H1 (cell line): ENCODE measurements at regions not wholly inside any gene's neighbourhood (a gene's known extent, or its start where the extent isn't known, plus 50 kb on each side); places are given as distances from the start of the nearest gene placed in this dataset.

ENCODE experiments used
- CTCF ChIA-PET: fragments of 300-600 bp; sonication (Branson Sonifier 250); formaldehyde crosslinking; loops from one replicate; lab custom pipeline; 2021; ENCODE audit not compliant: partially characterized antibody; lab: Charles Lee
- POLR2A ChIA-PET: fragments of 300-600 bp; sonication (Branson Sonifier 250); formaldehyde crosslinking; loops from one replicate; lab custom pipeline; 2021; ENCODE audit warnings: inconsistent platforms; ENCODE audit not compliant: partially characterized antibody; lab: Charles Lee
- DNase-seq, 2 experiments: peaks; one replicate each; pipeline versions ENCODE4 v3.0.0 to v3.0.0-alpha.2; 2010 to 2022; ENCODE audit warnings: low spot score in 2 of 2, low read depth in 1 of 2, mixed read lengths in 1 of 2
- FAIRE-seq: peaks from 2 replicates; lab custom pipeline; 2011; peaks lifted over from hg19 to GRCh38; lab: Jason Lieb, UNC
- H2AFZ ChIP-seq: 2 replicates; pipeline ENCODE4 v1.8.1; 2012; ENCODE audit warnings: low read length, inconsistent platforms
- H2AK5ac ChIP-seq: 2 replicates; pipeline ENCODE4 v1.6.1; 2013; ENCODE audit warnings: low read depth, low read length
- H2BK120ac ChIP-seq: replicated peaks from 2 replicates; pipeline ENCODE3; 2013; ENCODE audit warnings: low read depth, low read length, inconsistent platforms
- H2BK12ac ChIP-seq: 2 replicates; pipeline ENCODE4 v1.6.1; 2013; ENCODE audit warnings: low read depth, low read length
- H2BK15ac ChIP-seq: 2 replicates; pipeline ENCODE4 v1.6.1; 2013; ENCODE audit warnings: low read length
- H2BK20ac ChIP-seq: 2 replicates; pipeline ENCODE4 v1.6.1; 2013; ENCODE audit warnings: low read length
- H2BK5ac ChIP-seq: 2 replicates; pipeline ENCODE4 v1.6.1; 2013; ENCODE audit warnings: low read depth, low read length
- H3K14ac ChIP-seq: 2 replicates; pipeline ENCODE4 v1.6.1; 2013; ENCODE audit warnings: inconsistent platforms; ENCODE audit not compliant: insufficient read length
- H3K18ac ChIP-seq: 2 replicates; pipeline ENCODE4 v1.6.1; 2013; ENCODE audit warnings: low read length; ENCODE audit errors: extremely low read depth
- H3K23ac ChIP-seq: 2 replicates; pipeline ENCODE4 v1.6.1; 2013; ENCODE audit warnings: inconsistent platforms; ENCODE audit not compliant: insufficient read length
- H3K23me2 ChIP-seq: 2 replicates; pipeline ENCODE4 v1.6.1; 2013; ENCODE audit warnings: low read depth, low read length
- H3K27ac ChIP-seq: 2 replicates; pipeline ENCODE4 v1.6.1; 2011; ENCODE audit warnings: low read depth, low read length, inconsistent platforms
- H3K27me3 ChIP-seq, 4 experiments: replicated peaks in 1 of 4; 1 replicate in 1 of 4; 2 replicates in 3 of 4; pipeline versions ENCODE4 v1.6.1 to v1.8.1; 2011 to 2013; ENCODE audit warnings: low read length in 3 of 4, mild to moderate bottlenecking in 3 of 4, inconsistent platforms in 2 of 4, mixed read lengths in 2 of 4, moderate library complexity in 1 of 4; ENCODE audit not compliant: control insufficient read depth in 3 of 4, insufficient read depth in 3 of 4; ENCODE audit errors: extremely low read depth in 1 of 4
- H3K36me3 ChIP-seq, 4 experiments: 2 replicates each; pipeline versions ENCODE4 v1.6.1 to v1.8.1; 2011 to 2013; ENCODE audit warnings: mild to moderate bottlenecking in 4 of 4, low read length in 3 of 4, moderate library complexity in 2 of 4, control low read depth in 1 of 4, inconsistent platforms in 1 of 4; ENCODE audit not compliant: insufficient read depth in 4 of 4, control insufficient read depth in 2 of 4
- H3K4ac ChIP-seq: replicated peaks from 2 replicates; pipeline ENCODE3; 2013; ENCODE audit warnings: low read length, low read depth, mixed read lengths, inconsistent platforms; ENCODE audit not compliant: insufficient read length
- H3K4me1 ChIP-seq, 4 experiments: replicated peaks in 1 of 4; 1 replicate in 1 of 4; 2 replicates in 3 of 4; pipeline versions ENCODE4 v1.6.1 to v1.8.1; 2011 to 2013; ENCODE audit warnings: low read length in 3 of 4, inconsistent platforms in 2 of 4, mixed read lengths in 1 of 4; ENCODE audit not compliant: insufficient read depth in 4 of 4, control insufficient read depth in 3 of 4
- H3K4me2 ChIP-seq, 2 experiments: 2 replicates each; pipeline versions ENCODE4 v1.6.1 to v1.8.1; 2011 to 2013; ENCODE audit warnings: low read depth in 2 of 2, low read length in 2 of 2, control low read depth in 1 of 2, inconsistent platforms in 1 of 2, mild to moderate bottlenecking in 1 of 2; ENCODE audit not compliant: insufficient read depth in 1 of 2
- H3K4me3 ChIP-seq, 4 experiments: fragments of 200-600, 300-600 bp in 1 of 4; sonication (generic), shearing (Covaris generic), sonication (Bioruptor Twin) in 1 of 4; 2 replicates each; pipeline versions ENCODE4 v1.5.1 to v1.8.1; 2011 to 2016; ENCODE audit warnings: low read length in 4 of 4, low read depth in 3 of 4, control low read depth in 2 of 4, inconsistent platforms in 2 of 4, mild to moderate bottlenecking in 2 of 4, mixed read lengths in 1 of 4, moderate library complexity in 1 of 4; ENCODE audit not compliant: insufficient read depth in 2 of 4; ENCODE audit errors: extremely low read depth in 1 of 4
- H3K56ac ChIP-seq: replicated peaks from 2 replicates; pipeline ENCODE3; 2013; ENCODE audit warnings: low read depth, mild to moderate bottlenecking, mixed read lengths, low read length, inconsistent platforms; ENCODE audit not compliant: insufficient read length
- H3K79me1 ChIP-seq: 2 replicates; pipeline ENCODE4 v1.6.1; 2013; ENCODE audit warnings: low read depth, low read length, control low read depth
- H3K79me2 ChIP-seq, 2 experiments: 2 replicates each; pipeline versions ENCODE4 v1.6.1 to v1.8.1; 2012 to 2013; ENCODE audit warnings: low read length in 2 of 2, mild to moderate bottlenecking in 2 of 2, inconsistent platforms in 1 of 2; ENCODE audit not compliant: insufficient read depth in 2 of 2, control insufficient read depth in 1 of 2
- H3K9ac ChIP-seq, 4 experiments: replicated peaks in 1 of 4; 1 replicate in 1 of 4; 2 replicates in 3 of 4; pipeline versions ENCODE4 v1.6.1 to v1.8.1; 2011 to 2013; ENCODE audit warnings: low read depth in 3 of 4, low read length in 3 of 4, control low read depth in 2 of 4, mild to moderate bottlenecking in 2 of 4, moderate library complexity in 2 of 4, inconsistent platforms in 1 of 4; ENCODE audit errors: extremely low read depth in 1 of 4
- H3K9me3 ChIP-seq, 2 experiments: 2 replicates each; pipeline versions ENCODE4 v1.6.1 to v1.8.1; 2012 to 2013; ENCODE audit warnings: mild to moderate bottlenecking in 2 of 2, moderate library complexity in 2 of 2, control low read depth in 1 of 2, inconsistent platforms in 1 of 2, low read depth in 1 of 2, low read length in 1 of 2, mixed read lengths in 1 of 2; ENCODE audit not compliant: insufficient read depth in 2 of 2
- H4K20me1 ChIP-seq, 2 experiments: replicated peaks in 1 of 2; 2 replicates each; pipeline versions ENCODE3 to v1.8.1; 2011 to 2013; ENCODE audit warnings: inconsistent platforms in 2 of 2, low read length in 2 of 2, mild to moderate bottlenecking in 1 of 2; ENCODE audit not compliant: insufficient read depth in 2 of 2, control insufficient read depth in 1 of 2
- H4K5ac ChIP-seq: 2 replicates; pipeline ENCODE4 v1.6.1; 2013; ENCODE audit warnings: low read length, low read depth, mixed read lengths, inconsistent platforms; ENCODE audit not compliant: insufficient read length
- H4K8ac ChIP-seq: 2 replicates; pipeline ENCODE4 v1.8.0; 2013; ENCODE audit warnings: mild to moderate bottlenecking, moderate library complexity, low read length, inconsistent platforms; ENCODE audit not compliant: insufficient read depth; ENCODE audit errors: extremely low read depth
- H4K91ac ChIP-seq: replicated peaks from 2 replicates; pipeline ENCODE3; 2013; ENCODE audit warnings: low read length, mixed read lengths, inconsistent platforms; ENCODE audit not compliant: insufficient read length
- BCL11A ChIP-seq, 2 experiments: IDR thresholded peaks; one replicate each; pipeline ENCODE4 v1.6.1; 2011; ENCODE audit warnings: low read depth in 2 of 2, low read length in 2 of 2, mild to moderate bottlenecking in 2 of 2
- CHD1 ChIP-seq: IDR thresholded peaks from 2 replicates; pipeline ENCODE4 v1.6.1; 2012; ENCODE audit warnings: low read depth, low read length, improper control_type of control experiment
- CHD2 ChIP-seq: IDR thresholded peaks from 2 replicates; pipeline ENCODE4 v1.6.1; 2012; ENCODE audit warnings: low read length, improper control_type of control experiment
- EP300 ChIP-seq, 2 experiments: IDR thresholded peaks; 1 replicate in 1 of 2; 2 replicates in 1 of 2; pipeline ENCODE4 v1.6.1; 2011 to 2012; ENCODE audit warnings: low read depth in 2 of 2, low read length in 2 of 2, mild to moderate bottlenecking in 2 of 2, borderline replicate concordance in 1 of 2, inconsistent platforms in 1 of 2, moderate library complexity in 1 of 2
- EZH2 ChIP-seq: fragments of 200-600 bp; sonication (generic); IDR thresholded peaks from 2 replicates; pipeline ENCODE4 v1.7.1; 2012; ENCODE audit warnings: low read depth, mild to moderate bottlenecking, moderate library complexity, low read length, inconsistent platforms; ENCODE audit not compliant: severe bottlenecking
- FOSL1 ChIP-seq: IDR thresholded peaks from 2 replicates; pipeline ENCODE4 v1.6.1; 2011; ENCODE audit warnings: mild to moderate bottlenecking, low read depth, low read length, moderate library complexity; ENCODE audit not compliant: insufficient read depth
- KDM4A ChIP-seq: IDR thresholded peaks from one replicate; pipeline ENCODE4 v1.7.1; 2012; ENCODE audit warnings: low read depth, mild to moderate bottlenecking, moderate library complexity, low read length, inconsistent platforms; ENCODE audit not compliant: severe bottlenecking
- POLR2A ChIP-seq, 2 experiments: IDR thresholded peaks; 1 replicate in 1 of 2; 2 replicates in 1 of 2; pipeline ENCODE4 v1.6.1; 2011; ENCODE audit warnings: low read depth in 2 of 2, low read length in 2 of 2, mild to moderate bottlenecking in 2 of 2; ENCODE audit errors: control extremely low read depth in 1 of 2
- POLR2AphosphoS5 ChIP-seq: IDR thresholded peaks from 2 replicates; pipeline ENCODE4 v1.6.1; 2011; ENCODE audit warnings: low read depth, low read length
- SP4 ChIP-seq: IDR thresholded peaks from 2 replicates; pipeline ENCODE4 v1.6.1; 2012; ENCODE audit warnings: low read length, inconsistent platforms
- SUZ12 ChIP-seq: fragments of 200-600 bp; sonication (generic); IDR thresholded peaks from 2 replicates; pipeline ENCODE4 v1.6.1; 2012; ENCODE audit warnings: mild to moderate bottlenecking, inconsistent platforms, low read length, moderate library complexity, mixed read lengths
- TAF1 ChIP-seq: IDR thresholded peaks from 2 replicates; pipeline ENCODE4 v1.6.1; 2011; ENCODE audit warnings: mild to moderate bottlenecking, low read depth, low read length
- TCF12 ChIP-seq: IDR thresholded peaks from 2 replicates; pipeline ENCODE4 v1.6.1; 2011; ENCODE audit warnings: low read depth, mild to moderate bottlenecking, low read length
- TEAD4 ChIP-seq: IDR thresholded peaks from 2 replicates; pipeline ENCODE4 v1.6.1; 2012; ENCODE audit warnings: low read depth, low read length, inconsistent platforms, mixed read lengths
- WGBS, 2 experiments: shearing (Covaris generic) in 1 of 2; methylation state at CpG; one replicate each; pipeline versions ENCODE4 v1.1.6 to v1.1.7; 2013 to 2015; ENCODE audit warnings: low lambda C conversion rate in 2 of 2, mixed read lengths in 2 of 2, inconsistent platforms in 1 of 2, low coverage in 1 of 2, missing lambda C conversion rate in 1 of 2; ENCODE audit not compliant: insufficient replicate concordance in 2 of 2, insufficient coverage in 1 of 2, insufficient read length in 1 of 2; ENCODE audit errors: extremely low coverage in 1 of 2, missing lambda C conversion rate in 1 of 2; 5-methylcytosine and 5-hydroxymethylcytosine counted together
- TF ChIP-seq, protein P1 (sequence below): IDR thresholded peaks from 2 replicates; pipeline ENCODE4 v1.6.1; 2011; ENCODE audit warnings: low read depth, mild to moderate bottlenecking, low read length; ENCODE audit not compliant: insufficient read depth

DNA sequence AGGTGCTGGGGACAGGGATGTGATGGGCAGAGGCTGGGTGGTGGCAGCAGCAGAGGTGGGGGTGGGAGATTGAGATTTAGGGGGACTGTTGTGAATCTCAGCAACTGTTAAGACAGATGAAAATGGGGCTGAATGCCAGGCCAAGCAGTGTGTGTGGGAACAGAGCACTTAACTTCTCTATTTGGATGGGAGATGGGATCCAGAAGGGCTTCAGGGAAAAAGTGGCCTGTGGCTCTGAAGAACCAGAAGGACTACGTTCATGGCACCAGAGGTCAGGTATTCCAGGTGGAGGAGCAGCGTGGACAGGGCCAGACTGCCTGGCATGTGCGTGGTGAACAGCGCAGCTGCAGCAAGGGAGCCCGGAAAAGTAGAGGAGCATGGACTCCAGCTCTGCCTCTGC is 82.6 kb upstream of the SYT13 start:
- Histone ChIP-seq H2BK15ac (no peak overlapping the region), H2AK5ac (no peak overlapping the region), H3K56ac (no peak overlapping the region), H3K4me1 (peaks cover 0 to 5% (median 4%) of the 10 kb centered on the region in 4 experiments), H2BK20ac (no peak overlapping the region), H2AFZ (no peak overlapping the region), H3K79me2 (no peaks in the 10 kb centered on the region), H3K4ac (no peak overlapping the region), H4K20me1 (no peaks in the 10 kb centered on the region), H3K4me3 (no peak overlapping the region), H3K9ac (no peak overlapping the region), H3K18ac (no peak overlapping the region), H3K27me3 (peaks cover 0 to 3% (median 0%) of the 10 kb centered on the region in 4 experiments; a peak in 5 of 7 replicates), H3K23ac (no peak overlapping the region), H2BK120ac (no peak overlapping the region), H3K14ac (no peak overlapping the region), H4K91ac (no peak overlapping the region), H3K4me2 (no peak overlapping the region), H2BK12ac (no peak overlapping the region), H3K27ac (no peak overlapping the region), H3K9me3 (no peaks in the 10 kb centered on the region), H3K36me3 (no peaks in the 10 kb centered on the region), H3K79me1 (no peaks in the 10 kb centered on the region), H4K5ac (no peak overlapping the region), H2BK5ac (no peak overlapping the region), H4K8ac (no peak overlapping the region), H3K23me2 (0 out of 2 replicates have a peak, but pooled peaks cover 4% of the 10 kb centered on the region)
- DNase-seq: no peak
- TF ChIP-seq TEAD4 (no peak), EZH2 (no peak), KDM4A (no peak), POLR2A (IDR thresholded peaks at IDR 0.05; ENCODE audit: control extremely low read depth in 1 of 2, low read depth in 2 of 2, low read length in 2 of 2) (no peak), TCF12 (no peak), TAF1 (no peak), FOSL1 (no peak), CHD1 (no peak), EP300 (IDR thresholded peaks at IDR 0.05; ENCODE audit: borderline replicate concordance in 1 of 2, low read depth in 2 of 2, low read length in 2 of 2) (no peak), CHD2 (no peak), POLR2AphosphoS5 (no peak), BCL11A (IDR thresholded peaks at IDR 0.05; ENCODE audit: low read depth in 2 of 2, low read length in 2 of 2) (no peak), SUZ12 (no peak), SP4 (no peak)
- TF ChIP-seq, protein P1, sequence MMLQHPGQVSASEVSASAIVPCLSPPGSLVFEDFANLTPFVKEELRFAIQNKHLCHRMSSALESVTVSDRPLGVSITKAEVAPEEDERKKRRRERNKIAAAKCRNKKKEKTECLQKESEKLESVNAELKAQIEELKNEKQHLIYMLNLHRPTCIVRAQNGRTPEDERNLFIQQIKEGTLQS: no peak
- CTCF ChIA-PET: interaction anchor here (0.7 to 2.2 kb wide), 8 partner anchors 11 to 403 kb away, joined by 3 to 7 read pairs (median 3); no protein-coding TSS in a partner anchor
- FAIRE-seq: no peak
- POLR2A ChIA-PET: no interaction called here
- 87% methylated on average over 4 of the region's 5 CpGs; no CpG with 5 or more reads in 1 of the 2 experiments for WGBS, 2 experiments
